Activated T-cell treated with anti-CD3 and anti-CD28 coated beads, Interleukin-2, amount 50 U/mL, for 72 hours (primary cell): ENCODE measurements at regions not wholly inside any gene's neighbourhood (a gene's known extent, or its start where the extent isn't known, plus 50 kb on each side); places are given as distances from the start of the nearest gene placed in this dataset.
"Not testable (repeated sequence)": the region's sequence is repeated elsewhere in the genome, so short reads cannot be mapped to it uniquely, and the experiment has no call there.

Experiments used
- ATAC-seq, 2 donors: fragments of 150-1000 bp; cut with Tn5 transposase; replicated peaks in 1 of 2; 2 replicates each; pipeline ENCODE4 v1.10.0; 2021; ENCODE audit warnings: moderate library complexity in 2 of 2, mild to moderate bottlenecking in 1 of 2
- DNase-seq, 2 donors: peaks; one replicate each; pipeline ENCODE4 v3.0.0; 2021 to 2022; ENCODE audit warnings: mixed read lengths in 1 of 2
- H3K27ac Mint-ChIP-seq: one replicate; pipeline ENCODE4 v1.8.0; 2022; ENCODE audit warnings: mild to moderate bottlenecking, moderate library complexity, mixed read lengths
- H3K27me3 Mint-ChIP-seq: one replicate; pipeline ENCODE4 v1.8.0; 2022; ENCODE audit warnings: low read depth, mixed read lengths
- H3K36me3 Mint-ChIP-seq, 2 donors: one replicate each; pipeline ENCODE4 v1.8.0; 2022; ENCODE audit warnings: mixed read lengths in 2 of 2, mild to moderate bottlenecking in 1 of 2; ENCODE audit not compliant: insufficient read depth in 2 of 2
- H3K4me1 Mint-ChIP-seq: one replicate; pipeline ENCODE4 v1.8.0; 2022; ENCODE audit warnings: low read depth, mixed read lengths
- H3K4me3 Mint-ChIP-seq, 2 donors: one replicate each; pipeline ENCODE4 v1.8.0; 2022; ENCODE audit warnings: mild to moderate bottlenecking in 2 of 2, mixed read lengths in 2 of 2, moderate library complexity in 2 of 2
- H3K9me3 Mint-ChIP-seq, 2 donors: one replicate each; pipeline ENCODE4 v1.8.0; 2022; ENCODE audit warnings: mixed read lengths in 2 of 2

DNA sequence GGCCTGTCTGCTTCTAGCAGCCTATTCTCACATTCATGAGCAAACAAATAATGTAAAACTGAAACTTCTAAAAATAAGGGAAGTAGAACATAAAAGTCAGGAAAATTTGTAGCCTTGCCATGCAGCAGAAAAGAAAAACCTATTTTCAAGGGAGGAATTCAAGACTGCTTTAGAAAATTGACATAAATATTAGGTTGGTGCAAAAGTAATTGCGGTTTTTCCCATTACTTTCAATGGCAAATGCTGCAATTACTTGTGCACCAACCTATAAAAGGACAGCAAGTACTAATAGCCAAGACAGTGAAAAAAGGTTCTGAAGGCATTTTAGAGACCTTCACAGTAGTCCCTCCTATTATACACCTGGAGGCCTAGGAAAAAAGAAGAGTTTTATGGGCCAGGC is 457.8 kb downstream of the KLHL4 start:
- Mint-ChIP-seq H3K36me3 (no peaks in the 10 kb centered on the region), H3K27ac (no peak overlapping the region), H3K4me3 (no peak overlapping the region), H3K9me3 (peaks cover 1% of the 10 kb centered on the region in 2 donors), H3K27me3 (peaks cover 8% of the 10 kb centered on the region), H3K4me1 (no peaks in the 10 kb centered on the region)
- no peak for ATAC-seq
- no peak for DNase-seq

DNA sequence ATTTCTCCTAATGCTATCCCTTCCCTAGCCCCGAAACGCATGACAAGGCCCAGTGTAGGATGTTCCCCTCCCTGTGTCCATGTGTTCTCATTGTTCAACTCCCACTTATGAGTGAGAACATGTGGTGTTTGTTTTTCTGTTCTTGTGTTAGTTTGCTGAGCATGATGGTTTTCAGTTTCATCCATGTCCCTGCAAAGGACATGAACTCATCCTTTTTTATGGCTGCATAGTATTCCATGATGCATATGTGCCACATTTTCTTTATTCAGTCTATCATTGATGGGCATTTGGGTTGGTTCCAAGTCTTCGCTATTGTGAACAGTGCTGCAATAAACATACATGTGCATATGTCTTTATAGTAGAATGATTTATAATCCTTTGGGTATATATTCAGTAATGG is 490.3 kb downstream of the KLHL4 start:
- not testable (repeated sequence) for H3K4me1 Mint-ChIP-seq, H3K36me3 Mint-ChIP-seq, ATAC-seq, H3K9me3 Mint-ChIP-seq, H3K27me3 Mint-ChIP-seq, H3K4me3 Mint-ChIP-seq, H3K27ac Mint-ChIP-seq, DNase-seq

DNA sequence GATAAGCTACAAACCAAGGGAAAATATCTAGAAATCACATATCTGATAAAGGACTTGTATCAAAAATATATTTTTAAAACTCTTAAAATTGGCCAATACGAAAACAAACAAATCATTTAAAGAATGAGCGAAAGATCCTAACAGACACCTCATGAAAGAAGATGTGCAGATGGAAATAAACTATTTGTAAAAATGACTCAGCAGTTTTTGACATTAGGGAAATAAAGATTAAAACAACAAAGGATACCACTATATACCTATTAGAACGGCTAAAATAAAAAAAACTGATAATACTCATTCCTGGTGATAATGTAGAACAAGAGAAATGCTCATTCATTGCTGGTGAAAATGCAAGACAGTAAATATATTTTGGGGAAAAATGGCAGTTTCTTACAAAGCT is 506.4 kb downstream of the KLHL4 start:
- Mint-ChIP-seq H3K4me1 (no peaks in the 10 kb centered on the region), H3K36me3 (no peaks in the 10 kb centered on the region), H3K9me3 (peaks cover 0 to 5% of the 10 kb centered on the region in 2 donors), H3K4me3 (no peak overlapping the region), H3K27ac (no peak overlapping the region), H3K27me3 (peaks cover 5% of the 10 kb centered on the region)
- DNase-seq (no peak), ATAC-seq (no peak)

DNA sequence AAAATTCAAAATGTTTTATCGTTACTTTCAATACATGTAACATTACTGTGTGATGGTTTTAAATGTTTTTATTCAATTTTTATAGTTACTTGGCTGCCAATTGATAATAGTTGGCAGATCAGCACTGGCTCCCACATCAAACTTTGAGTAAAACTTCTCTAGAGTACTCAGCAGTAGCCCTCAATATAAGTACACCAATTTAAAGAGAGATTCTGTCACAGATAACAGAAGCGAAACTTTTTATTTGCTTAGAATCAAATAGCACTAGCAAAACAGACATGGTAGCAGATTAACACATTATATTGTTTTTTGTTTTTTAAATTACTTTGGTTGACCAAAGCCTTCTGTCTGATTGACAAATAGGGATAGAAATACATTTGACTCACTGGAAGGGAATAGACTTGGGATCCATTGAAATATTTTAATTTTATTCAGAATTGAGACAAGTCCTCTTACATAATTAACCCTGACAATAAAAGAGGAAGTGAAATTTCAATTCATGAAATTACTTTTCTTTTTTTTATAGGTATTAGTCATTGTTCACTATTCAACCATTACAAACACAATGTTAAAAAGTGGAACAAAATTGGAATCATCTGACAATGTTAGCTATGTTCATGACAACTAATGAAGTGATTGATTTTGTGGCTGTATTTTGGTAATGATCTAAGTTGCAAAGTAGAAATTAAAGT is 554.9 kb downstream of the KLHL4 start:
- peaks cover 0 to 2% of the 10 kb centered on the region in 2 donors for H3K9me3 Mint-ChIP-seq
- H3K4me3 Mint-ChIP-seq, result no peak overlapping the region
- H3K27ac Mint-ChIP-seq, result no peak overlapping the region
- H3K36me3 Mint-ChIP-seq, result no peaks in the 10 kb centered on the region
- H3K27me3 Mint-ChIP-seq, result no peaks in the 10 kb centered on the region
- no peak for DNase-seq
- ATAC-seq, result no peak
- H3K4me1 Mint-ChIP-seq, result no peaks in the 10 kb centered on the region

DNA sequence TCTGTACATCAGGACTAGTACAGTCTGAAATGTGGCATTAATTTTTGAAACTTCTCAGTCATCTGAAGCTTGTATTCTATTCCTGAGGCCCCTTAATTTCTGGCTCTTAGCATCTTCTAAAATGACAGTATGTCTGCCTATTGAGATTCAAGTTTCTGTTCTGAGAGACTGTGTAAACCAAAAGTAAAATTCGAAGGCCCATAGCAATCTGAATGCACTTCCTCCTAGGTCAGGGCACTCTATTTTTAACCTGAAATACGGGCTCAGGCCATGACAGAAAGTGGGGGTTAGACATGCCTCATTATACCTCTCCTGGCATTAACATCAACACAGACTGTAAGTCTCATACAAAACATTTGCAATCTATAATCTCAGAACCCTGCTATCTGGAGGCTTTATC is 584.4 kb downstream of the KLHL4 start:
- H3K27ac Mint-ChIP-seq, result no peak overlapping the region
- DNase-seq (no peak), ATAC-seq (no peak)
- H3K4me3 Mint-ChIP-seq, result no peak overlapping the region
- peaks cover 4 to 6% of the 10 kb centered on the region in 2 donors for H3K9me3 Mint-ChIP-seq
- H3K36me3 Mint-ChIP-seq, result no peaks in the 10 kb centered on the region
- peaks cover 5% of the 10 kb centered on the region for H3K27me3 Mint-ChIP-seq
- no peaks in the 10 kb centered on the region for H3K4me1 Mint-ChIP-seq

DNA sequence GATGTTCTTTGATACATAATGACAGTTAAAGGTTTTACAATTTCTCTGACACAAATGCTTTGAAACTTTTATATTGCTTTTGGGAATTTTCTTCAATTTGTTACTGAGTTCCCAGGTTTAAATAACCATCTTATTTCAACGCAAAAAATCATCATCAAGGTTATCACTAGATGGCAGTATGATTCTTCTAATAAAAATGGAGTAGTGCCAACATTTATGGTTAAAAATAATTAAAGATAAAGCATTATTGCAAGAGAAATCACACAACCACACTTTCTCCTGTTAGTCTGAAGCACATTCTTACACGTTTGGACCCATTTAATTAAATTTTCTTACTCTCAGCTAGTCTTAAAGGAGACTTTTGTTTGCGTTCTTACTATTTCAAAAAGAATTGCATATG is 611.3 kb upstream of the CPXCR1 start:
- DNase-seq (no peak), ATAC-seq (no peak)
- Mint-ChIP-seq H3K27me3 (peaks cover 7% of the 10 kb centered on the region), H3K36me3 (no peaks in the 10 kb centered on the region), H3K4me3 (no peak overlapping the region), H3K4me1 (no peaks in the 10 kb centered on the region), H3K27ac (no peak overlapping the region), H3K9me3 (no peaks in the 10 kb centered on the region)

DNA sequence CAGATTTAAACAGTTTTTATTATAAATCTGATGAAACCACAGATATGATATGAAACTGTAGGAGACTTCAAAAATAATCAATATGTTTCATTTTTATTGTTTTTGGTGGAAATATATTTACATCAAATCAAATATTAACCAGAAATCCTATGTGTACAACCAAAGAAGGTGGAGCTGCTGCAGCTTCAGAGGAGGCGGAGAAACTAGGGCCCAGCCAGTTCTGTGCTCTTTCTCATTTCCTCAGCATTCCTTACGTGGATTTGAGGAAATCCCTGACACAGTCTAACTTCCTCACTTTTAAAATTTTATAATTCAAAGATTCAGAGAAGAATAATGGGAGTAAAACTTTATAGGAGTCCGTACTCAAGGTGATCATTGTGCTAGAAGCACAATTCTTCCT is 610.7 kb upstream of the CPXCR1 start:
- Mint-ChIP-seq H3K27ac (no peak overlapping the region), H3K4me1 (no peaks in the 10 kb centered on the region), H3K36me3 (no peaks in the 10 kb centered on the region), H3K9me3 (no peaks in the 10 kb centered on the region), H3K4me3 (no peak overlapping the region), H3K27me3 (peaks cover 7% of the 10 kb centered on the region)
- no peak for DNase-seq
- ATAC-seq, result no peak

DNA sequence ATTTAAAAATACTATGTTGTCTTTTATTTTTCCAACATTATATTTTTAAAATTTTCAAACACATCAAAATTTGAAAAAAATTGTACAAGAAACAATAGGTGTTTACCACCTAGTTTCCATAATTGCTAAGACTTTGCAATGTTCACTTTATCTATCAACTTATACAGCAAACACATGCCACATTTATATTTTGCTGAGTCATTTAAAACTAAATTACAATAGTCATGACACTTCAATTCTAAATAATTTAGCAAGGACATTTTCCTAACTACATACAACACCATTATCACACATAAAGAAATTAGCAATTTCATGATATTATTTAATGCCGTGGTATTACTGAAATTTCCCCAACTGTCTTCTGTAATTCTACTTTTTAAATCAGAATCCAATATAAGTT is 600.4 kb upstream of the CPXCR1 start:
- ATAC-seq, result no peak
- H3K27me3 Mint-ChIP-seq, result peaks cover 9% of the 10 kb centered on the region
- H3K27ac Mint-ChIP-seq, result no peak overlapping the region
- no peak for DNase-seq
- no peaks in the 10 kb centered on the region for H3K36me3 Mint-ChIP-seq
- peaks cover 0 to 3% of the 10 kb centered on the region in 2 donors for H3K9me3 Mint-ChIP-seq
- H3K4me3 Mint-ChIP-seq, result no peak overlapping the region
- H3K4me1 Mint-ChIP-seq, result no peaks in the 10 kb centered on the region

DNA sequence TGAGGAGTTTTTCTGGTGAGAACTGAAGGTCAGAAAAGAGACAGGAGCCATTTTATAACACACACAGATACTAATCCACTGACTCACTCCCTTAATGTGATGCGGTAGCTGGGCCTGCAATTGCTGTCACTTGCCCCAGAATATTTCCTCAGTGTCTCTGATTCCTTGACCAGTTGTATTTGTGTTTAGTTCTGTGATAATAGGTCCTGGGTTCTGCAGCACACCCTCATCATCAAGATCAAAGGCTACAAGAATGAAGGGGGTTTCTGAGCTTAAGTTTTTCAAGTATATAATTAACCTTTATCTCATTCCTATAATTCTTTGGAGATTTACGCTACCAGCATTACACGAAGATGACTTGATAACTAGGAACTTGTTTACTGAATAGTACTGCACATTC is 576.5 kb upstream of the CPXCR1 start:
- ATAC-seq, result no peak
- peaks cover 2 to 3% of the 10 kb centered on the region in 2 donors for H3K9me3 Mint-ChIP-seq

DNA sequence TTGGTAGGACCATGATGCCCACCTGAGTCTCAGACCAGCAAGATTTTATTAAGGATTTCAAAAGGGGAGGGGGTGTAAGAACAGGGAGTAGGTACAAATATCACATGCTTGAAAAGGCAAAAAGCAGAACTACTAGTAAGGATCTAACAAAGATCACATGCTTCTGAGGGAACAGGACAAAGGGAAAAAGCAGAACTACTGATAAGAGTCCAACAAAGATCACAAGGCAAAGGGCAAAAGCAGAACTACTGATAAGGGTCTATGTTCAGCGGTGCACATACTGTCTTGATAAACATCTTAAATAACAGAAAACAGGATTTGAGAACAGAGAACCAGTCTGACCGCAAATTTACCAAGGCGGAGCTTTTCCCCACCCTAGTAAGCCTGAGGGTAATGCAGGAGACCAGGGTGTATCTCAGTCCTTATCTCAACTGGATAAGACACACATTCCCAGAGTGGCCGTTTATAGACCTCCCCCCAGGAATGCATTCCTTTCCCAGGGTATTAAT is 573.0 kb upstream of the CPXCR1 start:
- not testable (repeated sequence) for DNase-seq, H3K4me3 Mint-ChIP-seq, H3K27ac Mint-ChIP-seq, H3K36me3 Mint-ChIP-seq, ATAC-seq, H3K27me3 Mint-ChIP-seq, H3K9me3 Mint-ChIP-seq, H3K4me1 Mint-ChIP-seq

More for the DNA sequence above, 576.5 kb upstream of the CPXCR1 start:
- Mint-ChIP-seq H3K27me3 (peaks cover 30% of the 10 kb centered on the region), H3K27ac (no peak overlapping the region), H3K36me3 (no peaks in the 10 kb centered on the region), H3K4me1 (no peaks in the 10 kb centered on the region), H3K4me3 (no peak overlapping the region)
- DNase-seq, result no peak

DNA sequence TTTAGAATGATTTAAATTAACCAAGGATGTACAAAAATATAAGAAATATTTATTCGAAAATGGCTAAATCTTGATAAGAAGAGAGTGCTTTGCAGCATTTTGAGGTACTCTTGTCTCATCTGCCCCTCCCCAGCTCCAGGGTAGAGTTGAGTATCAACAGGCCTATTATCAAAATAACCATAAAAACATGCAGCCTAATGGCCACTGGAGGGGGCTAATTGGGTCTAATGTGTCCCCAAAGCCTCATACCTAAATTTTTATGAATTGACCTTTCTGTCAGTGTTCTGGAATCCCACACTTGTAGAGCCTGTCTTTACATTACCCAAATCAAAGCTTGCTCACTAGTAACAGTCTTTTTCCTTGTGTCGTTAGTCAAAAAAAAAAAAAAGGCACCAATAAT is 544.9 kb upstream of the CPXCR1 start:
- H3K36me3 Mint-ChIP-seq, result no peaks in the 10 kb centered on the region
- DNase-seq (no peak), ATAC-seq (no peak)
- no peaks in the 10 kb centered on the region for H3K9me3 Mint-ChIP-seq
- H3K27ac Mint-ChIP-seq, result no peak overlapping the region
- H3K27me3 Mint-ChIP-seq, result no peaks in the 10 kb centered on the region
- no peak overlapping the region for H3K4me3 Mint-ChIP-seq
- H3K4me1 Mint-ChIP-seq, result no peaks in the 10 kb centered on the region

DNA sequence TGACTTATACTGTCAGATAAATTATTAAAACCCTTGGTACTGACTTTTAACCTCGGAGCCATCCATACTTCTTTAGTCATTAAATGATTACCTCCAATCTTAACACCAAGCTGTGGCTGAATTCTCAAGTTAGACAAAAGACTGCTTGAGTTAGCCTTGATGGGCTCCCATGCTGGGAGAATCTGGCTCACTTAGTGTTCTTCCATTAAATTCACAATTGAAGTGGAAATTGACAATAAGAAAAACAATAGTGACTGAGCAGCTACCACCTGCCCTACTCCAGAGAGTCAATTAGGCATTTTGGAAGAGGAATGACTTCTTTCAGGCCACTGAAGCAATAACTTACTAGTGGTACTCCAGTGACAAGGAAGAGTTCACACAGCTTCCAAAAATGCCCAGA is 503.0 kb upstream of the CPXCR1 start:
- no peak overlapping the region for H3K27ac Mint-ChIP-seq
- H3K36me3 Mint-ChIP-seq, result no peaks in the 10 kb centered on the region
- ATAC-seq (no peak), DNase-seq (no peak)
- H3K4me1 Mint-ChIP-seq, result no peaks in the 10 kb centered on the region
- no peak overlapping the region for H3K4me3 Mint-ChIP-seq
- H3K9me3 Mint-ChIP-seq, result peaks cover 0 to 4% of the 10 kb centered on the region in 2 donors
- no peaks in the 10 kb centered on the region for H3K27me3 Mint-ChIP-seq

DNA sequence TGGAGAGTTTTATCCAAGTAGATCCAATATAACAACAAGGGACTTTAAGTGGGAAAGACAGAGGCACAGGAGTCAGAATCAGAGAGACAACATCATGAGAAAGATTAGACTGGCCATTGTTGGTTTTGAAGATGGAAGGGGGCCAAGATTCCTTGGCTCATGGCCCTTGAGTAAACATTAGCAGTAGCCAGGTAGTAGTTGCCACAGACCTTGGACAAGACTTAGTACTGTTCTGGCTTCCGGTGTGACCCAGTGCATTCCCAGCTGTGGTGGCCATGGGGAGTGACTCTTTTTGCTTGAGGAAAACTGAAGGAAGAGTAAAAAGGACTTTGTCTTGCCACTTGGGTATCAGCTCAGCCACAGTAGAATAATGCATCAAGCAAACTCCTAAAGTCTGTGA is 462.2 kb upstream of the CPXCR1 start:
- Mint-ChIP-seq H3K27ac (no peak overlapping the region), H3K27me3 (no peaks in the 10 kb centered on the region), H3K9me3 (peaks cover 0 to 8% of the 10 kb centered on the region in 2 donors), H3K36me3 (no peaks in the 10 kb centered on the region), H3K4me3 (no peak overlapping the region), H3K4me1 (no peaks in the 10 kb centered on the region)
- ATAC-seq (no peak), DNase-seq (no peak)

DNA sequence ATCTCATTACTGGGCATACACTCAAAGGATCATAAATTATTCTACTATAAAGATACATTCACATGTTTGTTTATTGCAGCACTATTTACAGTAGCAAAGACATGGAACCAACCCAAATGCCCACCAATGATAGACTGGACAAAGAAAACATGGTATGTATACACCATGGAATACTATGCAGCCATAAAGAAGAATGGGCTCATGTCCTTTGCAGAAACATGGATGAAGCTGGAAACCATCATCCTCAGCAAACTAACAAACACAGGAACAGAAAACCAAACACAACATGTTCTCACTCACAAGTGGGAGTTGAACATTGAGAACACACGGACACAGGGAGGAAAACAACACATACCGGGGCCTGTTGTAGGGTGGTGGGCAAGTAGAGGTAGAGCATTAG is 433.1 kb upstream of the CPXCR1 start:
- H3K4me3 Mint-ChIP-seq, H3K4me1 Mint-ChIP-seq, ATAC-seq, H3K36me3 Mint-ChIP-seq, H3K27me3 Mint-ChIP-seq, DNase-seq, H3K27ac Mint-ChIP-seq: not testable (repeated sequence)
- H3K9me3 Mint-ChIP-seq, result peaks cover 5 to 12% of the 10 kb centered on the region in 2 donors
